ENCODE measurements at regions not wholly inside any gene's neighbourhood (a gene's known extent, or its start where the extent isn't known, plus 50 kb on each side); places are given as distances from the start of the nearest gene placed in this dataset.

GRCh38 chr13:86946734-86947133 is 724.4 kb upstream of the SLITRK5 start:
- no peak for DNase-seq (ENCODE audit: low spot score)

GRCh38 chr13:86954341-86954740 is 716.8 kb upstream of the SLITRK5 start:
- no peak for DNase-seq (ENCODE audit: low spot score)

- DNase-seq (ENCODE audit: low spot score), result no peak
Observed at GRCh38 chr13:86960876-86961275, 710.3 kb upstream of the SLITRK5 start.

- DNase-seq (ENCODE audit: low spot score), result no peak
Observed at GRCh38 chr13:86974251-86974994, 696.7 kb upstream of the SLITRK5 start.

- DNase-seq (ENCODE audit: low spot score), result no peak
Observed at GRCh38 chr13:86974995-86975328, 696.2 kb upstream of the SLITRK5 start.

- no peak for DNase-seq (ENCODE audit: low spot score)
Observed at GRCh38 chr13:86976521-86977324, 694.4 kb upstream of the SLITRK5 start.

GRCh38 chr13:86986448-86986847 is 684.7 kb upstream of the SLITRK5 start:
- no peak for DNase-seq (ENCODE audit: low spot score)

- DNase-seq (ENCODE audit: low spot score), result no peak
Observed at GRCh38 chr13:86992251-86992650, 678.9 kb upstream of the SLITRK5 start.

- no peak for DNase-seq (ENCODE audit: low spot score)
Observed at GRCh38 chr13:87003265-87003664, 667.9 kb upstream of the SLITRK5 start.

GRCh38 chr13:87005511-87005910 is 665.7 kb upstream of the SLITRK5 start:
- no peak for DNase-seq (ENCODE audit: low spot score)

GRCh38 chr13:87035526-87035925 is 635.6 kb upstream of the SLITRK5 start:
- no peak for DNase-seq (ENCODE audit: low spot score)

- DNase-seq (ENCODE audit: low spot score), result no peak
Observed at GRCh38 chr13:87042946-87043345, 628.2 kb upstream of the SLITRK5 start.

- no peak for DNase-seq (ENCODE audit: low spot score)
Observed at GRCh38 chr13:87052731-87053130, 618.4 kb upstream of the SLITRK5 start.

- DNase-seq (ENCODE audit: low spot score), result no peak
Observed at GRCh38 chr13:87057807-87058520, 613.2 kb upstream of the SLITRK5 start.

GRCh38 chr13:87058786-87059329 is 612.3 kb upstream of the SLITRK5 start:
- no peak for DNase-seq (ENCODE audit: low spot score)

- no peak for DNase-seq (ENCODE audit: low spot score)
Observed at GRCh38 chr13:87078947-87079795, 592.0 kb upstream of the SLITRK5 start.

GRCh38 chr13:87080100-87080779 is 590.9 kb upstream of the SLITRK5 start:
- DNase-seq (ENCODE audit: low spot score), result no peak

GRCh38 chr13:87084192-87084591 is 587.0 kb upstream of the SLITRK5 start:
- no peak for DNase-seq (ENCODE audit: low spot score)

- no peak for DNase-seq (ENCODE audit: low spot score)
Observed at GRCh38 chr13:87087741-87088140, 583.4 kb upstream of the SLITRK5 start.

GRCh38 chr13:87089391-87089790 is 581.8 kb upstream of the SLITRK5 start:
- no peak for DNase-seq (ENCODE audit: low spot score)

GRCh38 chr13:87093399-87093798 is 577.8 kb upstream of the SLITRK5 start:
- no peak for DNase-seq (ENCODE audit: low spot score)
